ENCODE measurements at regions not wholly inside any gene's neighbourhood (a gene's known extent, or its start where the extent isn't known, plus 50 kb on each side); places are given as distances from the start of the nearest gene placed in this dataset.

DNA sequence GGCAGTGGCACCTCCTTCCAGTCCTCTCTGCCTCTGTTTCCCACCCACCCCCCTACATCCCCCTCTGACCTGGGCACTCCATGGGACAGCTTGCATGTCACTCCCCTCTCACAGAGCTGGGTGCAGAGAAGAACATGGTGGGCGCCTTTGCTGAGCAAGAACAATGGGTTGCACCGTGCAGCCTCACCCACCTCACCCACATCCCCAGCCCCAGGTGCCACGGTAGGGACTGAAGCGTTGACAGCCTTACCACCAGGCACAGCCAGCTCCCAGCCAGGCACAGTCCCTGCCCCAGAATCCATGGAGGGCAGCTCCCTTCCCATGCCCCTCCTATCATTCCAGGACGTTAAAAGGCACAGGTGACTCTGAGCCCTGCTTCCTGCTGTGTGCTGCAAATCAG lies 93.1 kb upstream of the VSTM2B start:
- ATAC-seq, result no peak
- Mint-ChIP-seq H3K27ac (no peak overlapping the region), H3K36me3 (no peaks in the 10 kb centered on the region; the same call in 1 of the 2 replicates), H3K4me3 (no peak overlapping the region), H3K9me3 (peaks cover 16% of the 10 kb centered on the region), H3K27me3 (ENCODE audit: low read depth) (no peaks in the 10 kb centered on the region; the same call in 1 of the 2 replicates), H3K4me1 (no peaks in the 10 kb centered on the region)
- POLR2A ChIA-PET, result no interaction called here
- TF ChIP-seq HMGA2 (CRISPR knock-in tag; IDR thresholded peaks at IDR 0.05), result no peak
- no peak for TF ChIP-seq MYBL2 (CRISPR knock-in tag; IDR thresholded peaks at IDR 0.05)
- no peak for TF ChIP-seq KAT7 (CRISPR knock-in tag; IDR thresholded peaks at IDR 0.05; ENCODE audit: borderline replicate concordance)
- TF ChIP-seq ZNF423 (CRISPR knock-in tag; IDR thresholded peaks at IDR 0.05), result no peak
- TF ChIP-seq ZNF416 (CRISPR knock-in tag; IDR thresholded peaks at IDR 0.05), result no peak
- DNase-seq (ENCODE audit: low spot score), result no peak
- CTCF ChIA-PET, result interaction anchor here (1.3 kb wide), 1 partner anchor 39 kb away, joined by 5 read pairs; no protein-coding TSS in a partner anchor

DNA sequence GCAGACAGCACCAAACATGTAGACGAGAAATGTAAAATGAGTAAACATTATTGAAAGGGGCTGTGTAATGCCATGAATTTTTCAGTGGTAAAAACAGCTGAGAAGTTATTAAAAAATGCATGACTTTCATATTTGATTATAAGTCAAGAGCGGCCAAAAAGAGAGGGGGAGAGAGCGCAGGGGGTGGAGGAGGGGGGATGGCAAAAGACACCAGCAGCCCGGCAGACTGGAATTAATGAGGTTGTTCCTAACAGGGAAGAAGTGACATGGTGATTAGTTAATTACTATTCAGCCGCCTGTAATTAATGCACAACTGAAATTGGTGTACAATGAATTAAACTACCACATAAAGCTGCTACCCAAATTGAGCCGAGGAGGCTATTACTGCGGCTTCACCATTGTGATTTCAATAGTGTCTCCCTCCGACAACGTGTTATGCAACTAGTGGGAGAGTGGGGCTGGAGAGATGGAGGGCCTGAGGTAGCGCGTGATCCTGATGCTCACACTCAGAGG lies 89.1 kb upstream of the VSTM2B start:
- POLR2A ChIA-PET, result no interaction called here
- no peak for TF ChIP-seq JAZF1 (CRISPR knock-in tag; IDR thresholded peaks at IDR 0.05)
- no peak for TF ChIP-seq OVOL2 (CRISPR knock-in tag; IDR thresholded peaks at IDR 0.05; ENCODE audit: borderline replicate concordance)
- TF ChIP-seq NR2C2 (CRISPR knock-in tag; IDR thresholded peaks at IDR 0.05), result no peak
- no peak for TF ChIP-seq IRF2 (CRISPR knock-in tag; IDR thresholded peaks at IDR 0.05; ENCODE audit: borderline replicate concordance, low read depth)
- TF ChIP-seq ATF1 (CRISPR knock-in tag; IDR thresholded peaks at IDR 0.05), result no peak
- TF ChIP-seq, protein P1, sequence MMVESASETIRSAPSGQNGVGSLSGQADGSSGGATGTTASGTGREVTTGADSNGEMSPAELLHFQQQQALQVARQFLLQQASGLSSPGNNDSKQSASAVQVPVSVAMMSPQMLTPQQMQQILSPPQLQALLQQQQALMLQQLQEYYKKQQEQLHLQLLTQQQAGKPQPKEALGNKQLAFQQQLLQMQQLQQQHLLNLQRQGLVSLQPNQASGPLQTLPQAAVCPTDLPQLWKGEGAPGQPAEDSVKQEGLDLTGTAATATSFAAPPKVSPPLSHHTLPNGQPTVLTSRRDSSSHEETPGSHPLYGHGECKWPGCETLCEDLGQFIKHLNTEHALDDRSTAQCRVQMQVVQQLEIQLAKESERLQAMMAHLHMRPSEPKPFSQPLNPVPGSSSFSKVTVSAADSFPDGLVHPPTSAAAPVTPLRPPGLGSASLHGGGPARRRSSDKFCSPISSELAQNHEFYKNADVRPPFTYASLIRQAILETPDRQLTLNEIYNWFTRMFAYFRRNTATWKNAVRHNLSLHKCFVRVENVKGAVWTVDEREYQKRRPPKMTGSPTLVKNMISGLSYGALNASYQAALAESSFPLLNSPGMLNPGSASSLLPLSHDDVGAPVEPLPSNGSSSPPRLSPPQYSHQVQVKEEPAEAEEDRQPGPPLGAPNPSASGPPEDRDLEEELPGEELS (CRISPR knock-in tag; IDR thresholded peaks at IDR 0.05), result no peak
- TF ChIP-seq, protein P2, sequence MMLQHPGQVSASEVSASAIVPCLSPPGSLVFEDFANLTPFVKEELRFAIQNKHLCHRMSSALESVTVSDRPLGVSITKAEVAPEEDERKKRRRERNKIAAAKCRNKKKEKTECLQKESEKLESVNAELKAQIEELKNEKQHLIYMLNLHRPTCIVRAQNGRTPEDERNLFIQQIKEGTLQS (CRISPR knock-in tag; conservative IDR thresholded peaks at IDR 0.05), result no peak
- TF ChIP-seq ZNF263 (CRISPR knock-in tag; IDR thresholded peaks at IDR 0.05; ENCODE audit: low read depth), result no peak
- no peak for TF ChIP-seq NR3C1 (CRISPR knock-in tag; conservative IDR thresholded peaks at IDR 0.05; ENCODE audit: low read depth)
- TF ChIP-seq, protein P3, sequence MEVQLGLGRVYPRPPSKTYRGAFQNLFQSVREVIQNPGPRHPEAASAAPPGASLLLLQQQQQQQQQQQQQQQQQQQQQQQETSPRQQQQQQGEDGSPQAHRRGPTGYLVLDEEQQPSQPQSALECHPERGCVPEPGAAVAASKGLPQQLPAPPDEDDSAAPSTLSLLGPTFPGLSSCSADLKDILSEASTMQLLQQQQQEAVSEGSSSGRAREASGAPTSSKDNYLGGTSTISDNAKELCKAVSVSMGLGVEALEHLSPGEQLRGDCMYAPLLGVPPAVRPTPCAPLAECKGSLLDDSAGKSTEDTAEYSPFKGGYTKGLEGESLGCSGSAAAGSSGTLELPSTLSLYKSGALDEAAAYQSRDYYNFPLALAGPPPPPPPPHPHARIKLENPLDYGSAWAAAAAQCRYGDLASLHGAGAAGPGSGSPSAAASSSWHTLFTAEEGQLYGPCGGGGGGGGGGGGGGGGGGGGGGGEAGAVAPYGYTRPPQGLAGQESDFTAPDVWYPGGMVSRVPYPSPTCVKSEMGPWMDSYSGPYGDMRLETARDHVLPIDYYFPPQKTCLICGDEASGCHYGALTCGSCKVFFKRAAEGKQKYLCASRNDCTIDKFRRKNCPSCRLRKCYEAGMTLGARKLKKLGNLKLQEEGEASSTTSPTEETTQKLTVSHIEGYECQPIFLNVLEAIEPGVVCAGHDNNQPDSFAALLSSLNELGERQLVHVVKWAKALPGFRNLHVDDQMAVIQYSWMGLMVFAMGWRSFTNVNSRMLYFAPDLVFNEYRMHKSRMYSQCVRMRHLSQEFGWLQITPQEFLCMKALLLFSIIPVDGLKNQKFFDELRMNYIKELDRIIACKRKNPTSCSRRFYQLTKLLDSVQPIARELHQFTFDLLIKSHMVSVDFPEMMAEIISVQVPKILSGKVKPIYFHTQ (CRISPR knock-in tag; IDR thresholded peaks at IDR 0.05), result no peak
- TF ChIP-seq, protein P4, sequence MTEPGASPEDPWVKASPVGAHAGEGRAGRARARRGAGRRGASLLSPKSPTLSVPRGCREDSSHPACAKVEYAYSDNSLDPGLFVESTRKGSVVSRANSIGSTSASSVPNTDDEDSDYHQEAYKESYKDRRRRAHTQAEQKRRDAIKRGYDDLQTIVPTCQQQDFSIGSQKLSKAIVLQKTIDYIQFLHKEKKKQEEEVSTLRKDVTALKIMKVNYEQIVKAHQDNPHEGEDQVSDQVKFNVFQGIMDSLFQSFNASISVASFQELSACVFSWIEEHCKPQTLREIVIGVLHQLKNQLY (CRISPR knock-in tag; IDR thresholded peaks at IDR 0.05), result no peak
- TF ChIP-seq, protein P5, sequence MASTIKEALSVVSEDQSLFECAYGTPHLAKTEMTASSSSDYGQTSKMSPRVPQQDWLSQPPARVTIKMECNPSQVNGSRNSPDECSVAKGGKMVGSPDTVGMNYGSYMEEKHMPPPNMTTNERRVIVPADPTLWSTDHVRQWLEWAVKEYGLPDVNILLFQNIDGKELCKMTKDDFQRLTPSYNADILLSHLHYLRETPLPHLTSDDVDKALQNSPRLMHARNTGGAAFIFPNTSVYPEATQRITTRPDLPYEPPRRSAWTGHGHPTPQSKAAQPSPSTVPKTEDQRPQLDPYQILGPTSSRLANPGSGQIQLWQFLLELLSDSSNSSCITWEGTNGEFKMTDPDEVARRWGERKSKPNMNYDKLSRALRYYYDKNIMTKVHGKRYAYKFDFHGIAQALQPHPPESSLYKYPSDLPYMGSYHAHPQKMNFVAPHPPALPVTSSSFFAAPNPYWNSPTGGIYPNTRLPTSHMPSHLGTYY (CRISPR knock-in tag; IDR thresholded peaks at IDR 0.05), result no peak
- Mint-ChIP-seq H3K9me3 (peaks cover 30% of the 10 kb centered on the region), H3K4me1 (no peaks in the 10 kb centered on the region), H3K27ac (no peak overlapping the region), H3K27me3 (ENCODE audit: low read depth) (no peaks in the 10 kb centered on the region; the same call in 1 of the 2 replicates), H3K4me3 (no peak overlapping the region), H3K36me3 (peaks cover 12% of the 10 kb centered on the region)
- CTCF ChIA-PET, result interaction anchor here (1.3 kb wide), 1 partner anchor 31 kb away, joined by 4 read pairs; no protein-coding TSS in a partner anchor
- DNase-seq (ENCODE audit: low spot score) (no peak), ATAC-seq (no peak)

Data from WTC11 (cell line).